ENCODE measurements at regions not wholly inside any gene's neighbourhood (a gene's known extent, or its start where the extent isn't known, plus 50 kb on each side); places are given as distances from the start of the nearest gene placed in this dataset.

GRCh38 chr3:124116906-124117305 lies 125.0 kb upstream of the ROPN1 start:
- Histone ChIP-seq H3K23me2 (ENCODE audit: low read depth, low read length) (no peaks in the 10 kb centered on the region), H2AK5ac (ENCODE audit: low read depth, low read length) (no peak overlapping the region), H3K27me3 (replicated peaks in 1 of 4; ENCODE audit: control insufficient read depth in 3 of 4, extremely low read depth in 1 of 4, insufficient read depth in 3 of 4, low read length in 3 of 4) (no peaks in the 10 kb centered on the region), H2BK5ac (ENCODE audit: low read depth, low read length) (no peak overlapping the region), H2AFZ (ENCODE audit: low read length) (no peak overlapping the region), H2BK120ac (replicated peaks; ENCODE audit: low read depth, low read length) (no peak overlapping the region), H2BK15ac (ENCODE audit: low read length) (no peak overlapping the region), H4K20me1 (replicated peaks in 1 of 2; ENCODE audit: control insufficient read depth in 1 of 2, insufficient read depth in 2 of 2, low read length in 2 of 2) (no peaks in the 10 kb centered on the region), H3K14ac (ENCODE audit: insufficient read length) (no peak overlapping the region), H3K18ac (ENCODE audit: extremely low read depth, low read length) (no peak overlapping the region), H3K4me2 (ENCODE audit: insufficient read depth in 1 of 2, low read depth in 2 of 2, low read length in 2 of 2) (no peak overlapping the region), H3K79me1 (ENCODE audit: low read depth, low read length) (no peaks in the 10 kb centered on the region), H3K23ac (ENCODE audit: insufficient read length) (no peak overlapping the region), H3K79me2 (ENCODE audit: control insufficient read depth in 1 of 2, insufficient read depth in 2 of 2, low read length in 2 of 2) (no peaks in the 10 kb centered on the region), H4K5ac (ENCODE audit: insufficient read length, low read depth, low read length) (no peak overlapping the region), H3K4me1 (replicated peaks in 1 of 4; ENCODE audit: control insufficient read depth in 3 of 4, insufficient read depth in 4 of 4, low read length in 3 of 4) (no peaks in the 10 kb centered on the region), H3K56ac (replicated peaks; ENCODE audit: insufficient read length, low read depth, low read length) (no peak overlapping the region), H4K8ac (ENCODE audit: extremely low read depth, insufficient read depth, low read length) (no peak overlapping the region), H3K9me3 (ENCODE audit: insufficient read depth in 2 of 2, low read depth in 1 of 2, low read length in 1 of 2) (no peaks in the 10 kb centered on the region), H2BK12ac (ENCODE audit: low read depth, low read length) (no peak overlapping the region), H3K4me3 (ENCODE audit: extremely low read depth in 1 of 4, insufficient read depth in 2 of 4, low read depth in 3 of 4, low read length in 4 of 4) (no peak overlapping the region), H4K91ac (replicated peaks; ENCODE audit: insufficient read length, low read length) (no peak overlapping the region), H3K9ac (replicated peaks in 1 of 4; ENCODE audit: extremely low read depth in 1 of 4, low read depth in 3 of 4, low read length in 3 of 4) (no peak overlapping the region), H3K36me3 (ENCODE audit: control insufficient read depth in 2 of 4, insufficient read depth in 4 of 4, low read length in 3 of 4) (no peaks in the 10 kb centered on the region), H3K27ac (ENCODE audit: low read depth, low read length) (no peak overlapping the region), H3K4ac (replicated peaks; ENCODE audit: insufficient read length, low read depth, low read length) (no peak overlapping the region), H2BK20ac (ENCODE audit: low read length) (no peak overlapping the region)
- POLR2A ChIA-PET (ENCODE audit: partially characterized antibody): interaction anchor here (0.6 to 1.2 kb wide), 2 partner anchors 43 to 267 kb away, joined by 3 to 4 read pairs; no protein-coding TSS in a partner anchor
- FAIRE-seq (no peak), DNase-seq (ENCODE audit: low read depth in 1 of 2, low spot score in 2 of 2) (no peak)
- CTCF ChIA-PET (ENCODE audit: partially characterized antibody): interaction anchor here (1.1 kb wide), 1 partner anchor 101 kb away, joined by 3 read pairs; no protein-coding TSS in a partner anchor
- TF ChIP-seq POLR2A (IDR thresholded peaks at IDR 0.05; ENCODE audit: control extremely low read depth in 1 of 2, low read depth in 2 of 2, low read length in 2 of 2): no peak
- no peak for TF ChIP-seq NANOG (IDR thresholded peaks at IDR 0.05; ENCODE audit: insufficient read depth, low read depth, low read length, poor library complexity, severe bottlenecking)
- TF ChIP-seq TAF7 (optimal IDR thresholded peaks at IDR 0.05; ENCODE audit: borderline replicate concordance, low read depth, low read length): no peak
- TF ChIP-seq EP300 (IDR thresholded peaks at IDR 0.05; ENCODE audit: borderline replicate concordance in 1 of 2, low read depth in 2 of 2, low read length in 2 of 2): no peak
- no peak for TF ChIP-seq RBBP5 (IDR thresholded peaks at IDR 0.05; ENCODE audit: borderline replicate concordance, low read depth, low read length)
- TF ChIP-seq EGR1 (IDR thresholded peaks at IDR 0.05; ENCODE audit: borderline replicate concordance, low read depth, low read length): no peak
- no peak for TF ChIP-seq ZNF274 (IDR thresholded peaks at IDR 0.05; ENCODE audit: borderline replicate concordance, extremely low read depth, low read length)
- TF ChIP-seq ATF3 (IDR thresholded peaks at IDR 0.05; ENCODE audit: insufficient read depth, low read depth, low read length): no peak
- TF ChIP-seq MAX (IDR thresholded peaks at IDR 0.05): no peak
- TF ChIP-seq HDAC2 (IDR thresholded peaks at IDR 0.05; ENCODE audit: borderline replicate concordance in 1 of 2, low read depth in 2 of 2, low read length in 2 of 2): no peak
- no peak for TF ChIP-seq NRF1 (IDR thresholded peaks at IDR 0.05; ENCODE audit: low read depth, low read length)
- no peak for TF ChIP-seq TBP (IDR thresholded peaks at IDR 0.05; ENCODE audit: low read depth, low read length)
- no peak for TF ChIP-seq KDM1A (IDR thresholded peaks at IDR 0.05; ENCODE audit: borderline replicate concordance, low read length)
